NT2/D1 (cell line): ENCODE measurements at regions not wholly inside any gene's neighbourhood (a gene's known extent, or its start where the extent isn't known, plus 50 kb on each side); places are given as distances from the start of the nearest gene placed in this dataset.

ENCODE experiments used
- SUZ12 ChIP-seq: IDR thresholded peaks from 2 replicates; pipeline ENCODE4 v1.6.1; 2011; ENCODE audit not compliant: insufficient read length, insufficient read depth; ENCODE audit errors: extremely low read depth
- YY1 ChIP-seq: IDR thresholded peaks from 2 replicates; pipeline ENCODE4 v1.6.1; 2011; ENCODE audit not compliant: insufficient read length, insufficient read depth
- ZNF274 ChIP-seq: IDR thresholded peaks from 2 replicates; pipeline ENCODE4 v1.6.1; 2011; ENCODE audit warnings: mild to moderate bottlenecking, low read depth, low read length

- no peak for TF ChIP-seq YY1
- TF ChIP-seq ZNF274, result no peak
- TF ChIP-seq SUZ12, result no peak
Measured at GRCh38 chr20:52402514-52402913, 210.9 kb upstream of the ZFP64 start.
